Islet precursor cell (in vitro differentiated cells): ENCODE measurements at regions not wholly inside any gene's neighbourhood (a gene's known extent, or its start where the extent isn't known, plus 50 kb on each side); places are given as distances from the start of the nearest gene placed in this dataset.
A peak's percentile ranks its signal among the peaks of the same experiment; 100 is the strongest.

Source experiments
- DNase-seq: peaks from one replicate; pipeline ENCODE4 v3.0.0-alpha.2; 2018

DNA sequence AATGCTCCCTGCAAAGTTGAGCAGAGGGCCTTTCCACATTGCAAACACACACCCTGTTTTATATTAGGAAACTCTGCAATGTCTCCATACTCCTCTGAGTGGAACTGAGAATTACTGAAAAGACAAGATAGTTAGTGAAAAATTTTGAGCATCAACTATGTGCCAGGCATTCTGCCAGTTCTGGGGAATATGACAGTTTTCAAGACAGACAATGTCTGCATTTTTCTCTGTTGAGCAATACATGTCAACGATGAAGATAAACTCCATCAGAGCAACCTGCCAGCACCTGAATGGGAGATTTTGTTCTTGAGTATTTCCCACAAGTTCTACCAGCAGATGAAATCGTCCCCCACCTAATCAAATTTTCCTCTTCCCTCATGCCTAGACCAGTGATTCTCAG, 203.4 kb upstream of the BMPER start:
- no peak for DNase-seq

DNA sequence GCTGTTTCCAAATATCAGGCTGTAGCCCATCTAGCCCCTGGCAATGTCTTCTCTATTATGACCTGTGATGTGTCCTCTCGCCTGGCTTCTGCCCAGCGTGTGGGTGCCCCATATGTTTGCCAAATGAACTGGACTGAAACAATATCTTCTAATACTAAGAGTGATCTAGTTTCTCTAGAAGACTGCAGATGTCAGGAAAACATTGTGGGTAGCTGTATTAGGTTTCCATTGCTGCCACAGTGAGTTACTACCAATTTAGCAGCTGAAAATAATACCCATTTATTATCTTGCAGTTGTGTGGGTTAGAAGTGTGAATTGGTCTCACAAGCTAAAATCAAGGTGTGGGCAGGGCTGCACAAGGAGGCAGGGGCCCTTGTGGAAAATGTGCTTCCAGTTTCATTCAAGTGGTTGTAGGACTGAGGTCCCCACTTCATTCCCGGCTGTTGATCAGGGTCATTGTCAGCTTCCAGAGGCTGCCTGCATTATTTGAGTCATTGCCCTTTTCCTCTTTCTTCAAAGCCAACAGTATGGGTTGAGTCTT, 202.8 kb upstream of the BMPER start:
- no peak for DNase-seq

DNA sequence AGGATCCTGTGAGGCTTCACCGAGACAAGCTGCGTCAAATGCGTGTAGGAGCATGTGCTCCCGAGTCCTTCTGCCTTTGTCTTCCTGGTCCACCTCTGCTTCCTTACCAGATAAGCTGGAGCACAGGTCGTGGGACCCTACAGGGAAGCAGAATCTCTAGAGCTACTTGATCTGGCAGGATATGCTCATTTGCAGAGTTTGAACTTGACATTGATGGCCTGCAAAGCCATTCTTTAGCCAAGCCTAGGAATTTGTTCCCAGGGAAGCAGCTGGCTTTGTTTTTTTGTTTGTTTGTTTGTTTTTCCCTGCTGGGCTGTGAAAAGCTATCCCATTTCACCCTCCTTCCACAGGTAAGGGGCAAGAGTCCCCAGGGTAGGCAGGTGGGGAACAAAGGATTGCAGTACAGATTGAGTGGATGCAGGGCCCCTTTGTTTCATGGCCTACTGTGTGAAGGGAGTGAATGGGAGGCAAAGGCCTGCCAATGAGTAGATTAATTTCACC, 200.0 kb upstream of the BMPER start:
- no peak for DNase-seq

DNA sequence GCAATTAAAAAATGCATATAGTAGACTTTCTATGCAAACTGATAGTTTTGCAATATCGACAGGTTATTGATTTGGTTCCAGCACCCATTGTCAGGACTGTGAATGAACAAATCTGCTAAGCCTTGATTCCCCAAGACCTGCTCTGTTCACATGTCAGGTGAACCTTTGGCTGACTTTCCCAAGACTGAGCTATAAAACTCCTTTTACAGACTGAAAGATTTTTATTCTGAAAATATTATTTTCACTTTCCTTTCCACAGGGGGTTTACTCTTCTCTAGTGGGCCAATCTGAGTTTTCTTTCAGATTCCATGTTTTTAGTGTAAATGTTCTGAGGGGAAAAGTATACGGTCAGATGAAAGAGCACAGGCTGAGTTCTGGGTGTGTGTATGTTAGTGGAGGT, 199.2 kb upstream of the BMPER start:
- DNase-seq = no peak

DNA sequence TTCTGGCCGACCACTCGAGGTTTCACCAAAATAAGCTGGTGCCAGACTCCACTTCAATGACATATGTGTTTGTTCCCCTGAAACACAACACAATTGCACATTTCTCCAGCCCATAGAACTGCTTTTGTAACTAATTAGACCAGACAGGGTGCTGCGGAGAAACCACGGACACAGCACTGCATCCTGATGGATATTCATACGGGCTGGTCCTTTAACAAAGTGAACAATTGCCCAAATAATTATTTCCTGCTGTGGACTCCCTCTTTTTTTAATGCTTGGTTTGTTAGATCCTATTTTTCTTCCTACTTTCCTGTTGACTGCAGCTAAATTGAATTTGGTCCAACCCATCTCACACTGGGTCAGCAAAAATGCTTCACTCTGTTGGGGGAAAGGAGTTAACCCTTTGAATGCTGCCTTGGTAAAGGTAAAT, 198.6 kb upstream of the BMPER start:
- no peak for DNase-seq

DNA sequence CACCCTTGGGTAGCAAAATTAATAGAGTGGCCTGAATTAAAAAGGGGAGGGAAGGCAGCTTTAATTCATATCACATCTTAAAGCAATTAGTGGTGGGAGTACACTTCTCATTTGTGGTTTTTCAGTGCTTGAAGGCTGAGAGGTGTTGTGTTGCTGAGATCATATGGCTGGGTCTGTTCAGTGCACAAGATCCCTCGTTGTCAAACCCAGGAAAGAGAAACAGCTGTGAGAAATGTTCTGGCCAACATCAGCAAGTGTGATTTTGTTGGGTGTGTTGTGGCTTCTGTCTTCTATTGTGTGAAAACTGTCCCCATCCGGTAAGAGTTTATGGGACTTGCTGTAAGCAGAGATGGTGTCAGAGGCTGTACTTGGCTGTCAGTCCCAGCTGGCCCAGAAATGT, 197.9 kb upstream of the BMPER start:
- no peak for DNase-seq

DNA sequence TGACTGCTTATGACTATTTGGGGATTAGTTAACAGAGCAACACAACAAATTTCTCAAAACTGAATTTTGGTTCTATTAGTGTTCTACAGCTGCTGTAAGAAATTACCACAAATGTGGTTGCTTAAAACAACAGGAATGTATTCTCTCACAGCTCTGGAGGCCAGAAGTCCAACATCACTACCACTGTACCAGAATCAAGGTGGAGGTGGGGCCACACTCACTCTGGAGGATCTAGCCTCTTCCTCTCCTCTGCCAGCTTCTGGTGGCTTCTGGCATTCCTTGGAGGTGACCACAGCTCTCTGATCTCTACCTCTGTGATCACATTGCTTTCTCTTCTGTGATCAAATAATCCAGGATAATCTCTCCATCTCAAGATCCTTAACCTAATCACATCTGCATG, 194.7 kb upstream of the BMPER start:
- peak; percentile 68 for DNase-seq

DNA sequence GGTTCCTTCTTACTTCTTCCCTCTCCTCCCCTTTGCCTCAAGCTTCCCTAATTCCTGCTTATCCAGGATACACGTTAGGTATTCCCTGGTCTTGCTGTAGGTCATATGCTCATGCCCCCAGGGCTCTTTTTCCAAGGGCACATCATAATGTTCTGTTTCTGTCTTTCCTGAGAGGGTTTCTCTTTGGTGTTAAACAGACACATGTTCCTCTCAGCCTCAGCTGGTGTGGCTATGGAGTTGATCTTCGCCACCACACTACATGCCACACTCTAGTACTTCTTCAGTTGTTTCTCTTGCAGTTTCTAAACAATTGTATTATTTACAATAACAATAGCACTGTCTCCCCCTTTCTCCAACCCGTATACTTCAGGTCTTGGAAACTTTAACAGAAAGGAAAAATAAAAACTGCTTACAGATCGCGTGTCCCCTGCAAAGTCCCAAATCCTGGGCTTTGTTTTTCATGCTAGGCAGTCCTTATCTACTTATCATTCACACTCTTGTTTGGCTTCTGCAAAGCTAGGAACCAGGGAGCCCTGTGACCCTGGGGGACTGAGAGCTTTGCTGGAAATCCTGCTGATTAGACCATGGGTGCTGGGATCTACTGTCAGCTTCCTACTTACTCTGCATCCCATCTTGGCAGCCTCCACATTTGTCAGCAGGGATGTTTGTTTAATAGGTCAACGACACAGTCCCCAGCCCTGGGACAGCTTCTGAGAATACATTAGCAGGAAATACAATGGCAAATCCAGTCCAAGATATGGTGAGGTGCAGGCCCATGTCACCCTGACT, 193.9 kb upstream of the BMPER start:
- peak; percentile 82 for DNase-seq

DNA sequence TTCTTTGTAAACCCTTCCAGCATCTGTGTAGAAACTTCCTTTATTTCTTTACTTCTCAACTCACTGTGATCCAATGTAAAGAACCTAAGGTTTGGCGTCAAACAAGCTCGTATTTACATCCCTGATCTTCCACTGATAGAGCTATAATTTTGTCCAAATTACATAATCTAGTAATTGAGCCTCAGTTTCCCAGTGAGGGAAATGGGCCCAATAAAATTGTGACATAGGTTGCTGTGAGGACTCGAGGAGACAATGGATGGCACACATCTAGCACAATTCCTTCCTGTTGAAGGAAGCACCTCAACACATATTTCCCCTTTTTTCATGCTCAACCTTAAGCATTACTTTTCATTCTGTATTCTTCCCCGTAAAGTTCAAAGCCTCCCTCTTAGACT, 193.3 kb upstream of the BMPER start:
- DNase-seq = no peak

DNA sequence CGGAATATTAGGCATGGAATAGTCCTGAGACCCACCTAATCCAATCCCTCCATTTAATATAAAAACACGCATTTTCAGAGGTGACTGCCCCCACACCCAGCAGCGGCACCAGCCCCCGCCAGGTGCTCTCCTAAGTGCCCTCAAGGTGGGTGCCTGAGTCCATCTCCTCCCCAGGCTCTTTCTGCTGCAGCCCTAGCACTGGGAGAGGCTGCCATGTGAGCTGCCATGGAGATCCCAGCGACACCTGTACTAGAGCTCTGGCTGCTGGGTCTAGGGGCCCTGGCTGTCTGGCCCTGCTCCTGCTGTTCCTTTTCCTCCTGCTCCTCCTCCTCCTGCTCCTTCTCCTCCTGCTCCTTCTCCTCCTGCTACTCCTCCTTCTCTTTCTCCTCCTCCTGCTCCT, 191.1 kb upstream of the BMPER start:
- DNase-seq = no peak

DNA sequence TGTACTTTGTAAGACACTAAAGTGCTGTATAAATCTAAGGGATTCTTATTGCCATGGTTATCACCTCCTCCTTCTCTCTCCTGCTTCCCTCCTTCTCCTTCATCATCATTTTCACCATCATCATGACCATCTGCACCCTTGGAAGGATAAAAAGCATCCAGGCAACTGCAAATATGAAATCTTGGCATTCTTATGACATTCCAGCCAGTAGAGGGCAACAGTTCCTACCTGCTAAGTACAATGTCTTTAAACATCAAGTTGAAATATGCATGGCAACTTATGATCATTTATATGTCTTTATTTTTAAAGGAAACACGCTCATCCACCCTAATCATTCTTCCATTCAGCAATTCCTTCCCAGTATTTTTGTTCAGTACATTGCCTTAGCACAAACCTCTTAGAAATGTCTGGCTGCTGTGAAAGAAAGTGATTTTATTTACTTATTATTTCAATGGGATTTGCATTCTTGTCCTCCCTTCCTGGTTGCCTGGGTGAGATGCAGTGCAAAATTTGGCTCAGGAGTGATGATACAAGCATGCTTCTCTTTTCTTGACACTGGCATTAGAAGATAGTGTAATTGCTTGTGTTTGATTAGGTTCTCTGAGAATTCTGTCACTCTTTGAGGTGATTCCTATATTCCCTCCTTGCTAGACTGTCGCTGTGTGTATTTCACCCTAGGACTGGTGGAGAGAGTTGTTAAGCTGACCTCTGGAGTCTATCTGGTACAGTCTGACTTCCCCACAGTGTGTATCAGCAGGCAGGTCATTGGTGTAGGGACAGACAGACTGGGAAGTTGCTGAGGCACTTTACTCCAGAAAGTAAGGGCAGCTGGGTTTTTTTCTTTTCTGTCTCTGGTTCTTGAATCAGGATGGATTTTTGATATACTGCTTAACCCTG, 188.5 kb upstream of the BMPER start:
- no peak for DNase-seq

DNA sequence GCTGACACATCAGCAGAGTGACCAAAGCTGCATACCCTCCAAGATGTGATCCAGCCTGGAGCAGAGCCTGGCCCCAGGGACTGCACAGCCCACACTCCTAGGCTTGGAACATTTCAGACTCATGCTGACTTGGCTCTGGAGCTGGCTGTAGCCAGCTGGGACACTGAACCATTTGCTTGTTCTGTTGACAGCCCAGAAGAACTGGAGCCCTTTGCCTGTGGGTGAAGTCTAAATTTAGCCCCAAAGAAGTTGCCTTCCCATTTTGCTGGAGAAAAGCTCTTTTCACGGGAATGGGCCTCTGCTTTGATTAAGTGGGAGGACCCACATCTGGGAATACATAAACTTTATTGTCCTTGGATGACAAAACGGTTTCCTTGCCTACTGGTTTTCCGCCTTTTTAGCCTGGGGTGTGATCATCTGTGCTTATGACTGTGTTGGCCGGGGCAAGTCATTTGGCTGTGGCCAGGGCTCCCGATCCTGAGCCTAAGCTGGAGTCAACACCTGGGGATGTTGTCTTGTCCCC, 186.2 kb upstream of the BMPER start:
- DNase-seq = no peak

DNA sequence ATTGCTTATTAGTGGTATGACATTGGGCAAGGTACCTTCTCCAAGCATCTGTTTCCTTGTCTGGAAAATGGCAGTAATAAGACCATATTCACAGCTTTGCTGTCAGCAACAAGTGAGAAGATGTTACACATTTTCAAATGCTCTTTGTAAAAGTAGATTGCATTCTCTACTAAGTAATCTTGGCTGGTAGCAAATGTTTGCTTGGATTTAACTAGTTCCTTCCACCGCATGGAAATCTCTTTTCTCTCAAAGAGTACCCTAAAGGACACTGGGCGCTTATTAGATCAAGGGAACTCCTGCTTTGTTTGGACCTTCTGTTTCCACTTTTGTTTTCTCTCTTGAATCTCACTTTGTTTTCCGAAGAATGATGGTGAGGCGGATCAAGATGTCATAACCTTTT, 185.2 kb upstream of the BMPER start:
- DNase-seq = no peak

DNA sequence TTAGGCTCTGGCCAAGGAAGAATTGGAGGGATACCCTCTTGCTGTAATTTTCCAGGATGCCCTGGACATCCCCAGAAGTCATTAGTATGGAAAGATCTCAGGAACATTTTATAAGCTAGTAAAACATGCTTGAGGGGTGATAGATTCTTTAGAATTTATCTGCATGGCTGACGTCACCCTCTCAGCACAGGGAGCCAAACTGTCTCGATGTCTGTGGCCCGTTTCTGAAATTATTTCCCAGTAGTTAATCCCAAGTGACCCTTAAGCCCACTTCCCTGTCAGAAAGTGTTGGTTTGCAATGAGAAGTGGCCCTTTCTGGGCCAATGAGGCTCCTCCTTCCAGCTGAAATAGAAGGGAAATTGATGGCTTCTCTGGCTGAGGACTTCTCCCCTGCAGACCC, 184.5 kb upstream of the BMPER start:
- DNase-seq = peak; percentile 24

DNA sequence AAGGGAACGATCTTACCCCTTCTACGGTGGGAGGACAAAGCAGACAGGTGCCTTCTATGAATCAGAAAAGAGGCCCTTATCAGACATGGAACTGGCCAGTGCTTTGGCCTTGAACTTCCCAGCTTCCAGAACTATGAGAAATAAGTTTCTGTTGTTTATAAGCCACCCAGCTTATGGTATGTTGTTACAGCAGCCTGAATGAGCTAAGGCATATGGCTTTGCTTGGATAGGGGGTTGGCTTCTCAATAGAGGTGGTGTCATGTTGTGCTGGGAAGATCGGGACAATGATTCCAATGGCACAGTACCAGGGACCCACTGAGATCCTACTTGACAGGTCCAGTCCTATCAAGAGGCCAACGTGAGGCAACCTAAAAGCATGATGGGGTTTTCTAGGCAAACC, 183.4 kb upstream of the BMPER start:
- no peak for DNase-seq

DNA sequence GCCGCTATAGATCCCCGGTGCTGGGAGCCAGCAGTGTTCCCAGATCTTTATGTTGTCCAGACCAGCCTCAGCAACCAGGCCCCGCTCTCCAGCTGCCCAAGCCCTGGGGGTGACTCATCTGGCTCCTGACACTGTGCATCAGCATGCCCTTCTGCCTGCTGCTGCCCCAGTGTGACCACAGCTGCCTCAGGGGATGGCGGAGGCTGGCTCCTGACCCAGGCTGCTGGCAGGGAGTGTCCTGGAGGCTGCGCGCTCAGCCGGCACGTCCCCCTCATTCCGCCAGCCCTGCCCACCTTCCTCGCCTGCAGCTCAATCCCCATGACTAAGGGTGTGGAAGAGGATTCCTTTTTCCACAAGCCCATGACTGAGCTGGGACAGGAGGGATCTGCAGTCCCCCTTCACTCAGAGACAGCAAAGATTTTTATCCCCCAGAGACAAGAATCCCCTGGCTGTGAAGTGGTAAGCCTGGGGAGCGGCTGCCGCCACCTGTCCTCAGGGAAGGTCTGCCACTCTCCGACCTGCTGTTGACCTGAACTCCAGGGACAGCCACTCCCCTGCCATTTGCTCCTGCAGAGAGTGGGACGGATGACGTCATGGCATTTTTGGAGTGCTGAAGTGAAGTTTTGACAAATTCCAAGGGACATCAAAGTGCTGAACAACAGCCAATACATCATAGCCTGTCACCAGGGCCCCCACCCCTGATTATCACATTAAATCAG, 182.8 kb upstream of the BMPER start:
- DNase-seq = peak; percentile 100

DNA sequence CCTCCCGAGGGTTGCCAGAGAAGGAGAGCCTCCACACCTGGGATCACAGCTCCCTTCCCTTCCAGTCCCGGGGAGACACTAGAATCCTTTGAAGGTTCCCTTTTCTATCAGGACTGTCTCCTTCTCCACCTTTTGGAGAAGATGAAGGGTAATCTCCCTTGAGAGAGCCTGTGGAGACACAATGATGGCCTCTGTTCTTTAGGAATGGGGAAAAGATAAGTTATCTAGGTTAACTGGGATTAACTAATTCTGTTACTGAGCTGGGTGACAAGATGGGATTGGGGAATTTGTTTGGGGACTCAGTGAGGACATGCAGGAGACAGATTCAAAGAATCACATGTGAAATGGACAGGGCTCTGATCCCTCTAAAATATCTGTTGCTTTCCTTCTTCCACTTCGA, 181.1 kb upstream of the BMPER start:
- no peak for DNase-seq

DNA sequence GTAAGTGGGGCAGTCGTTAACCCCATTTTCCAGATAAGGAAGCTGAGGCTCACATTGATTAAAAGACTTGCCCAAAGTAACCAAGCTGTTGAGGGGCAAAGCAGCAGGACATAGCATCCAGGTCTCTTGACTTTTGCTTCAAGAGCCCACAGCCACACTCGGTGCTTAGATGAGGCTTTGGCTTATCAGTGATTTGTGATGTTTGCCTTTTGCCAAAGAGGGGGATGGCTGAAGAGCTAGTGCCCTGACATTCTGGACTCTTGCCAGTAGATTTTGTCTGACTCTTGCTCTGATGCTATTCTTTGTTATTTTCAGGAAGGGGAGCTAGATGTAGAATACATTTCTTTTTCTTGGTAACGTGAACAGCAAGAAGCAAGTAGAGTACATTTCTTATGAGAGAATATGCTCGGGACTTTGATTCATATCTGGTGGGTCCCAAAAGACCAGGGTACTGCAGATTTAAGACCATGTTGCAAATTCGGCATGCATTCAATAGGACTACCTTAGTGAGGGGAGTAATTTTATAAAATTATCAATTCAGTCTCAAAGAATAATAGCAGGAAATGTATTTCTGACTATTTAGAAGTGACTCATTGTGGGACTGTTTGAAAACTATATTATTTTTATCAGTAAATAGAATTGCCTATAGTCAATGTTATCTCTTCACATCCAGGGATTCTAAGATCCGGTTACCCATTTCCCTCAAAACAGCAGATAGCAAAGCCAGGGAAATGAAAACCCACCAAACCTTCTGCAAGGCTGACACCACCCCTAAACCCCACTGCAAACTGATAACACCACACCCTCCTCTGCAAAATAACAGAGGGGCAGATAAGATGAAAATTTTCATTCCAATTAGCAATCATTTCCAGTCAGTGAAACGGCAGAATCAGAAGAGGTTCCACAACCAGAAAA, 180.0 kb upstream of the BMPER start:
- peak; percentile 43 for DNase-seq

DNA sequence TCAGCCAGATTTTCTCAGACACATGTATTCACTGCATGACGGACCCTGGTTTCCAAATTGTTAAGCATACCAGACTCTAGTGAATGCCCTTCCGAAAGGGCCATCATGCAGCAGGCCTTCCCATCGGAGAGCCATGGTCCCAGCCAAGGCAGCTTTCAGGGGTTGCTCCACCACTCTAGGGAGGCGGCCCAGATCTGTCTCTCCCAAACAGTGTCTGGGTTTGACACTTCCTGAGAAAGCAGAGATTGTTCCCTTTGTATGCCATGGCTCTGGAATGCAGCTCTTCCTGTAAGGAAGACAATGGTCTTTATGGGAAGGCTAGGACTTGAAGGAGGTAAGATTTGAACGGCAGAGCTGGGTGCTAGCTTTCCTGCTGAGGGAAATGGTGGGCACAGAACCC, 178.8 kb upstream of the BMPER start:
- DNase-seq = peak; percentile 89

DNA sequence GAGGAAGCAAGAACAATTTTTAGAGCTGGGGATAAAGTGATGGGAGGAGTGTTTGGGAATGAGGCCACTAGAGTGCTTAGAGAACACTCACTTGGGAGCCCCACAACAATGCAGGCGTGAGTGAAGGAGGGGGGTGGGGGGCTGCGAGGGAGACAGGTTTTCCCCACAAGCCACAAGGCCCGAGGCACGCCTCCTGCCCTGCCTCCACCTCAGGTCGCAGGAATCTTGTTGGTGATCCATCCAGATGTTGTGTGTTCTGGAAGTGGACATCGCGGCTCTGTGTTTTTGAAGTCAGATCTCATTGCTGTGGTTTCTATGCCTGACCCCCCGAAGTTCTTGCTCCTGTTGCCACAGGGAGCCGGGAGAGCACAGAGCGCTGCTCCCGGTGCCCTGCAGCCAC, 178.0 kb upstream of the BMPER start:
- DNase-seq = peak; percentile 51

DNA sequence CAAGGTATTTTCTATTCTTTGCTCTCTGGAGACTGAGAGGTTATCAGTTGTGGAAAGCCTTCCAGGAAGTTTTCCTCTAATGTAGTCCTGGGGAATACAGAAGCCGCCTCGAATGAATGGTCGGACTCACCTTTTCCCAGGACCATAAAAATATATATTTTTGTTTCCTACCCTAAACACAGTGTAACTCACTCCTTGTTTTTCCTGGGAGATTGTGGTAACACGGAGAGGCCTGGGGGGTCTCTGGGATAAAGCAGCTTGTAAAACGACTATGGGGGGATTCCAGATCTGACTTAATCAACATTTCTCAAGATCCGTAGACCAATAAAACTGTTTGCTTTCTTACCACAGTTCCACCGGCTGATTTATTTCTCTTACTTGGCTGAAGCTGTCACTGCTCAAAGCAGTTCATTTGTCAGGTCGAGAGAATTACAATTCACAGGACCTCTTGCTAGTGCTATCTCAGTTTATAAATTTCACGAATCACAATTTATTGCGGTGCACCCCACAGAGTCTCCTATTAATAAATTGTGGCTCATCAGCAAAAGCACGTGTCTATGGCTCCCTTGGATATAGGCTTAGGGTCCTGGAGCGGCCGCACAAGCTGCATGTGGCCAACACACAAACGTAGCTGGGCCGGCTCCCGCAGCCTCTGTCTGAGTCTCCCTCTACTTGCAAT, 176.3 kb upstream of the BMPER start:
- DNase-seq = no peak
